ENCODE measurements at regions not wholly inside any gene's neighbourhood (a gene's known extent, or its start where the extent isn't known, plus 50 kb on each side); places are given as distances from the start of the nearest gene placed in this dataset.

- RAD21 ChIA-PET (ENCODE audit: unreplicated experiment): interaction anchor here (1.2 kb wide), 1 partner anchor 409 kb away, joined by 5 read pairs; no protein-coding TSS in a partner anchor
- Histone ChIP-seq H3K27ac (ENCODE audit: control insufficient read depth, insufficient read depth) (no peak overlapping the region), H2AFZ (ENCODE audit: control insufficient read depth, low read depth, low read length) (no peak overlapping the region), H3K36me3 (ENCODE audit: control insufficient read depth in 2 of 2, insufficient read depth in 2 of 2, low read length in 1 of 2) (no peaks in the 10 kb centered on the region), H4K20me1 (ENCODE audit: control insufficient read depth, insufficient read depth) (no peaks in the 10 kb centered on the region), H3K4me1 (ENCODE audit: control insufficient read depth, insufficient read depth, low read length) (no peaks in the 10 kb centered on the region), H3K79me2 (ENCODE audit: control insufficient read depth, insufficient read depth, low read length) (no peaks in the 10 kb centered on the region), H3K4me3 (no peak overlapping the region), H3K9ac (ENCODE audit: control insufficient read depth, insufficient read depth, low read length) (no peak overlapping the region), H3K4me2 (ENCODE audit: control insufficient read depth, insufficient read depth) (no peak overlapping the region), H3K9me3 (replicated peaks; ENCODE audit: control insufficient read depth, insufficient read depth, low read length) (no peaks in the 10 kb centered on the region), H3K27me3 (replicated peaks in 1 of 2; ENCODE audit: control insufficient read depth in 2 of 2, insufficient read depth in 2 of 2, low read length in 1 of 2) (no peaks in the 10 kb centered on the region)
- SMC1A ChIA-PET (ENCODE audit: uncharacterized antibody, unreplicated experiment): interaction anchor here (1.0 to 1.3 kb wide), 3 partner anchors 15 to 23 kb away, joined by 3 to 8 read pairs (median 3); no protein-coding TSS in a partner anchor
- POLR2A ChIA-PET: no interaction called here
- TF ChIP-seq RAD51 (IDR thresholded peaks at IDR 0.05): no peak
- no peak for TF ChIP-seq NFYB (IDR thresholded peaks at IDR 0.05; ENCODE audit: insufficient read depth, low read depth, low read length)
- TF ChIP-seq E2F4 (IDR thresholded peaks at IDR 0.05; ENCODE audit: low read depth, low read length): no peak
- TF ChIP-seq TBL1XR1 (IDR thresholded peaks at IDR 0.05; ENCODE audit: low read depth, low read length): no peak
- no peak for TF ChIP-seq EZH2 (IDR thresholded peaks at IDR 0.05; ENCODE audit: borderline replicate concordance, control insufficient read depth, low read depth, low read length)
- no peak for TF ChIP-seq SPI1 (IDR thresholded peaks at IDR 0.05; ENCODE audit: borderline replicate concordance, insufficient read depth, low read depth, low read length)
- TF ChIP-seq NFIC (IDR thresholded peaks at IDR 0.05; ENCODE audit: low read depth, low read length): no peak
- no peak for TF ChIP-seq HDGF (IDR thresholded peaks at IDR 0.05)
- TF ChIP-seq NR2F1 (conservative IDR thresholded peaks at IDR 0.05): no peak
- in situ Hi-C loops (cut with MboI): no loop called here
- intact Hi-C loops (cut with micrococcal nuclease; ENCODE audit: unreplicated experiment): loop anchor here (5.0 kb wide), 1 partner anchor 143 kb away; no protein-coding TSS in a partner anchor
- BruUV-seq (replicated peaks): no TSS peak
- ATAC-seq: no peak
- FAIRE-seq: no peak
- WGBS (ENCODE audit: insufficient coverage, insufficient replicate concordance, low lambda C conversion rate, missing lambda C conversion rate): 59% methylated on average over 11 of the region's 11 CpGs
- DNase-seq (ENCODE audit: low read depth, low spot score): no peak
- CTCF ChIA-PET: interaction anchor here (0.8 kb wide), 1 partner anchor 37 kb away, joined by 3 read pairs; no protein-coding TSS in a partner anchor
Observed at GRCh38 chr6:91715171-91715805, 1128.4 kb upstream of the MAP3K7 start.

Measured in GM12878 (cell line).